GM23338 (cell line): ENCODE measurements at regions not wholly inside any gene's neighbourhood (a gene's known extent, or its start where the extent isn't known, plus 50 kb on each side); places are given as distances from the start of the nearest gene placed in this dataset.

Experiments
- ATAC-seq: fragments of 200-7000 bp; cut with Tn5 transposase; 3 replicates; pipeline ENCODE4 v1.9.1; 2020
- DNase-seq: peaks from one replicate; pipeline ENCODE4 v3.0.0-alpha.2; 2015; ENCODE audit warnings: low spot score
- H2AFZ ChIP-seq: fragments of 200-600 bp; sonication (generic); 2 replicates; pipeline ENCODE4 v1.8.0; 2016; ENCODE audit warnings: antibody characterized with exemption, mild to moderate bottlenecking, moderate library complexity
- H3F3A ChIP-seq: fragments of 200-600 bp; sonication (generic); replicated peaks from 2 replicates; pipeline ENCODE4 v1.8.0; 2017; ENCODE audit warnings: antibody characterized with exemption, mixed run types, low read depth
- H3K27ac ChIP-seq: fragments of 200-600 bp; sonication (generic); 2 replicates; pipeline ENCODE4 v1.6.1; 2016; ENCODE audit warnings: low read depth
- H3K27me3 ChIP-seq: fragments of 200-600 bp; sonication (generic); 2 replicates; pipeline ENCODE4 v1.8.0; 2016; ENCODE audit warnings: mild to moderate bottlenecking, mixed run types, moderate library complexity; ENCODE audit not compliant: insufficient read depth
- H3K36me3 ChIP-seq: fragments of 200-600 bp; sonication (generic); 2 replicates; pipeline ENCODE4 v1.8.0; 2016; ENCODE audit warnings: mild to moderate bottlenecking; ENCODE audit not compliant: insufficient read depth
- H3K4me1 ChIP-seq: fragments of 200-600 bp; sonication (generic); 2 replicates; pipeline ENCODE4 v1.8.0; 2016; ENCODE audit warnings: mild to moderate bottlenecking, moderate library complexity; ENCODE audit not compliant: insufficient read depth
- H3K4me2 ChIP-seq: fragments of 200-600 bp; sonication (generic); 2 replicates; pipeline ENCODE4 v1.7.1; 2017; ENCODE audit warnings: mixed run types
- H3K4me3 ChIP-seq: fragments of 200-600 bp; sonication (generic); 2 replicates; pipeline ENCODE4 v1.6.1; 2016; ENCODE audit warnings: mixed run types
- H3K79me2 ChIP-seq: fragments of 200-600 bp; sonication (generic); replicated peaks from 2 replicates; pipeline ENCODE4 v1.8.0; 2017; ENCODE audit warnings: mild to moderate bottlenecking; ENCODE audit not compliant: insufficient read depth
- H3K9me2 ChIP-seq: fragments of 200-600 bp; sonication (generic); 2 replicates; pipeline ENCODE4 v1.8.0; 2017; ENCODE audit not compliant: insufficient read depth
- H4K20me1 ChIP-seq: fragments of 200-600 bp; sonication (generic); replicated peaks from 2 replicates; pipeline ENCODE4 v1.8.0; 2017; ENCODE audit warnings: mild to moderate bottlenecking; ENCODE audit not compliant: insufficient read depth
- H3K27ac Mint-ChIP-seq: 2 replicates; pipeline ENCODE4 v1.8.0; 2020; ENCODE audit warnings: inconsistent platforms, mild to moderate bottlenecking, moderate library complexity, mixed read lengths
- H3K27me3 Mint-ChIP-seq: 3 replicates; pipeline ENCODE4 v1.8.0; 2022; ENCODE audit warnings: low read depth, mild to moderate bottlenecking, moderate library complexity, mixed read lengths, inconsistent platforms; ENCODE audit not compliant: insufficient read depth, poor library complexity
- H3K36me3 Mint-ChIP-seq: 3 replicates; pipeline ENCODE4 v1.8.0; 2021; ENCODE audit warnings: low read depth, mild to moderate bottlenecking, inconsistent platforms, moderate library complexity, mixed read lengths
- H3K4me1 Mint-ChIP-seq: 3 replicates; pipeline ENCODE4 v1.8.0; 2020; ENCODE audit warnings: mild to moderate bottlenecking, inconsistent platforms, mixed read lengths
- H3K4me3 Mint-ChIP-seq: 3 replicates; pipeline ENCODE4 v1.8.0; 2021; ENCODE audit warnings: moderate library complexity, mild to moderate bottlenecking, inconsistent platforms, mixed read lengths
- H3K9me3 Mint-ChIP-seq: 3 replicates; pipeline ENCODE4 v1.8.0; 2020; ENCODE audit warnings: moderate library complexity, mild to moderate bottlenecking, inconsistent platforms, mixed read lengths
- CTCF ChIP-seq, 2 experiments: fragments of 200-600 bp in 1 of 2; sonication (generic) in 1 of 2; conservative IDR thresholded peaks; 2 replicates each; pipeline versions ENCODE4 v1.5.1 to v1.6.1; 2016 to 2017; ENCODE audit warnings: antibody characterized with exemption in 2 of 2, low read depth in 2 of 2, mild to moderate bottlenecking in 2 of 2, moderate library complexity in 1 of 2
- ETS1 ChIP-seq: IDR thresholded peaks from 2 replicates; pipeline ENCODE4 v1.6.1; 2016; ENCODE audit warnings: antibody characterized with exemption
- EZH2phosphoT487 ChIP-seq: fragments of 200-600 bp; sonication (generic); IDR thresholded peaks from one replicate; pipeline ENCODE4 v1.8.1; 2018; ENCODE audit warnings: antibody characterized with exemption; ENCODE audit not compliant: unreplicated experiment
- NANOG ChIP-seq: IDR thresholded peaks from 2 replicates; pipeline ENCODE4 v1.6.1; 2016; ENCODE audit warnings: antibody characterized with exemption, borderline replicate concordance
- POLR2AphosphoS5 ChIP-seq: IDR thresholded peaks from 2 replicates; pipeline ENCODE4 v1.6.1; 2016; ENCODE audit warnings: antibody characterized with exemption, low read depth
- ZNF114 ChIP-seq: fragments of 250-450 bp; sonication (Bioruptor Pico); IDR thresholded peaks from 2 replicates; pipeline ENCODE4 v1.5.0; 2020; ENCODE audit warnings: mild to moderate bottlenecking, moderate library complexity
- TF ChIP-seq, protein P1 (sequence below): fragments of 250-450 bp; sonication (Bioruptor Pico); IDR thresholded peaks from 2 replicates; pipeline ENCODE4 v1.5.0; 2020; ENCODE audit warnings: mild to moderate bottlenecking, moderate library complexity

- Histone ChIP-seq H2AFZ (no peak overlapping the region), H3K79me2 (no peaks in the 10 kb centered on the region), H3K36me3 (no peaks in the 10 kb centered on the region), H3K27ac (no peak overlapping the region), H3K27me3 (no peaks in the 10 kb centered on the region), H3K4me2 (no peak overlapping the region), H3K9me2 (no peaks in the 10 kb centered on the region), H3F3A (no peaks in the 10 kb centered on the region), H4K20me1 (no peaks in the 10 kb centered on the region), H3K4me3 (no peak overlapping the region), H3K4me1 (peaks cover 8% of the 10 kb centered on the region)
- Mint-ChIP-seq H3K4me1 (peaks cover 12% of the 10 kb centered on the region; the same call in 2 of the 3 replicates), H3K9me3 (peaks cover 5% of the 10 kb centered on the region), H3K4me3 (no peak overlapping the region), H3K27ac (no peak overlapping the region), H3K27me3 (peaks cover 3% of the 10 kb centered on the region), H3K36me3 (peaks cover 5% of the 10 kb centered on the region; the same call in 2 of the 3 replicates)
- ATAC-seq (no peak), DNase-seq (no peak)
- TF ChIP-seq CTCF (conservative IDR thresholded peaks at IDR 0.05; ENCODE audit: low read depth in 2 of 2) (no peak), NANOG (no peak), ZNF114 (no peak), ETS1 (no peak), EZH2phosphoT487 (no peak), POLR2AphosphoS5 (no peak)
- TF ChIP-seq, protein P1, sequence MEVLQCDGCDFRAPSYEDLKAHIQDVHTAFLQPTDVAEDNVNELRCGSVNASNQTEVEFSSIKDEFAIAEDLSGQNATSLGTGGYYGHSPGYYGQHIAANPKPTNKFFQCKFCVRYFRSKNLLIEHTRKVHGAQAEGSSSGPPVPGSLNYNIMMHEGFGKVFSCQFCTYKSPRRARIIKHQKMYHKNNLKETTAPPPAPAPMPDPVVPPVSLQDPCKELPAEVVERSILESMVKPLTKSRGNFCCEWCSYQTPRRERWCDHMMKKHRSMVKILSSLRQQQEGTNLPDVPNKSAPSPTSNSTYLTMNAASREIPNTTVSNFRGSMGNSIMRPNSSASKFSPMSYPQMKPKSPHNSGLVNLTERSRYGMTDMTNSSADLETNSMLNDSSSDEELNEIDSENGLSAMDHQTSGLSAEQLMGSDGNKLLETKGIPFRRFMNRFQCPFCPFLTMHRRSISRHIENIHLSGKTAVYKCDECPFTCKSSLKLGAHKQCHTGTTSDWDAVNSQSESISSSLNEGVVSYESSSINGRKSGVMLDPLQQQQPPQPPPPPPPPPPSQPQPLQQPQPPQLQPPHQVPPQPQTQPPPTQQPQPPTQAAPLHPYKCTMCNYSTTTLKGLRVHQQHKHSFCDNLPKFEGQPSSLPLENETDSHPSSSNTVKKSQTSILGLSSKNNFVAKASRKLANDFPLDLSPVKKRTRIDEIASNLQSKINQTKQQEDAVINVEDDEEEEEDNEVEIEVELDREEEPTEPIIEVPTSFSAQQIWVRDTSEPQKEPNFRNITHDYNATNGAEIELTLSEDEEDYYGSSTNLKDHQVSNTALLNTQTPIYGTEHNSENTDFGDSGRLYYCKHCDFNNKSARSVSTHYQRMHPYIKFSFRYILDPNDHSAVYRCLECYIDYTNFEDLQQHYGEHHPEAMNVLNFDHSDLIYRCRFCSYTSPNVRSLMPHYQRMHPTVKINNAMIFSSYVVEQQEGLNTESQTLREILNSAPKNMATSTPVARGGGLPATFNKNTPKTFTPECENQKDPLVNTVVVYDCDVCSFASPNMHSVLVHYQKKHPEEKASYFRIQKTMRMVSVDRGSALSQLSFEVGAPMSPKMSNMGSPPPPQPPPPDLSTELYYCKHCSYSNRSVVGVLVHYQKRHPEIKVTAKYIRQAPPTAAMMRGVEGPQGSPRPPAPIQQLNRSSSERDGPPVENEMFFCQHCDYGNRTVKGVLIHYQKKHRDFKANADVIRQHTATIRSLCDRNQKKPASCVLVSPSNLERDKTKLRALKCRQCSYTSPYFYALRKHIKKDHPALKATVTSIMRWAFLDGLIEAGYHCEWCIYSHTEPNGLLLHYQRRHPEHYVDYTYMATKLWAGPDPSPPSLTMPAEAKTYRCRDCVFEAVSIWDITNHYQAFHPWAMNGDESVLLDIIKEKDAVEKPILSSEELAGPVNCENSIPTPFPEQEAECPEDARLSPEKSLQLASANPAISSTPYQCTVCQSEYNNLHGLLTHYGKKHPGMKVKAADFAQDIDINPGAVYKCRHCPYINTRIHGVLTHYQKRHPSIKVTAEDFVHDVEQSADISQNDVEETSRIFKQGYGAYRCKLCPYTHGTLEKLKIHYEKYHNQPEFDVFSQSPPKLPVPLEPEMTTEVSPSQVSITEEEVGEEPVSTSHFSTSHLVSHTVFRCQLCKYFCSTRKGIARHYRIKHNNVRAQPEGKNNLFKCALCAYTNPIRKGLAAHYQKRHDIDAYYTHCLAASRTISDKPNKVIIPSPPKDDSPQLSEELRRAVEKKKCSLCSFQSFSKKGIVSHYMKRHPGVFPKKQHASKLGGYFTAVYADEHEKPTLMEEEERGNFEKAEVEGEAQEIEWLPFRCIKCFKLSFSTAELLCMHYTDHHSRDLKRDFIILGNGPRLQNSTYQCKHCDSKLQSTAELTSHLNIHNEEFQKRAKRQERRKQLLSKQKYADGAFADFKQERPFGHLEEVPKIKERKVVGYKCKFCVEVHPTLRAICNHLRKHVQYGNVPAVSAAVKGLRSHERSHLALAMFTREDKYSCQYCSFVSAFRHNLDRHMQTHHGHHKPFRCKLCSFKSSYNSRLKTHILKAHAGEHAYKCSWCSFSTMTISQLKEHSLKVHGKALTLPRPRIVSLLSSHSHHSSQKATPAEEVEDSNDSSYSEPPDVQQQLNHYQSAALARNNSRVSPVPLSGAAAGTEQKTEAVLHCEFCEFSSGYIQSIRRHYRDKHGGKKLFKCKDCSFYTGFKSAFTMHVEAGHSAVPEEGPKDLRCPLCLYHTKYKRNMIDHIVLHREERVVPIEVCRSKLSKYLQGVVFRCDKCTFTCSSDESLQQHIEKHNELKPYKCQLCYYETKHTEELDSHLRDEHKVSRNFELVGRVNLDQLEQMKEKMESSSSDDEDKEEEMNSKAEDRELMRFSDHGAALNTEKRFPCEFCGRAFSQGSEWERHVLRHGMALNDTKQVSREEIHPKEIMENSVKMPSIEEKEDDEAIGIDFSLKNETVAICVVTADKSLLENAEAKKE (CRISPR knock-in tag), result no peak
Observed at GRCh38 chr4:89509708-89510281, 202.2 kb upstream of the GPRIN3 start.
